ENCODE measurements at regions not wholly inside any gene's neighbourhood (a gene's known extent, or its start where the extent isn't known, plus 50 kb on each side); places are given as distances from the start of the nearest gene placed in this dataset.
A peak's percentile ranks its signal among the peaks of the same experiment; 100 is the strongest.
"Not testable (repeated sequence)": the region's sequence is repeated elsewhere in the genome, so short reads cannot be mapped to it uniquely, and the experiment has no call there.

- WGBS (ENCODE audit: insufficient coverage, low coverage, missing lambda C conversion rate), result no CpG with 5 or more reads among the region's 12 CpGs
- H3K79me2 ChIP-seq (ENCODE audit: control insufficient read depth, insufficient read depth, low read length); H3K27me3 ChIP-seq (ENCODE audit: control insufficient read depth in 2 of 2, insufficient read depth in 2 of 2, low read length in 2 of 2); BruUV-seq (replicated peaks); H3K36me3 ChIP-seq (ENCODE audit: control insufficient read depth, insufficient read depth, low read length); H3K9me1 ChIP-seq (ENCODE audit: control insufficient read depth, insufficient read depth, low read length); FAIRE-seq; H3K9me3 ChIP-seq (replicated peaks; ENCODE audit: control insufficient read depth, insufficient read depth, low read depth, low read length); H2AFZ ChIP-seq (ENCODE audit: low read depth, low read length); DNase-seq (ENCODE audit: extremely low read depth in 1 of 4, low spot score in 3 of 4); ATAC-seq; CTCF ChIA-PET (ENCODE audit: low intra/inter-chr PET ratio); H3K4me1 ChIP-seq (replicated peaks in 1 of 2; ENCODE audit: control insufficient read depth in 2 of 2, insufficient read depth in 2 of 2, low read length in 2 of 2); in situ Hi-C loops (cut with MboI); H3K4me3 ChIP-seq; H4K20me1 ChIP-seq (replicated peaks; ENCODE audit: control insufficient read depth, insufficient read depth, low read length); H3K9ac ChIP-seq (ENCODE audit: insufficient read depth in 1 of 2, low read depth in 2 of 2, low read length in 2 of 2); H3K4me2 ChIP-seq (ENCODE audit: insufficient read depth, low read length); H3K27ac ChIP-seq (ENCODE audit: extremely low read depth, low read depth, low read length); POLR2A ChIA-PET; intact Hi-C loops (cut with micrococcal nuclease): not testable (repeated sequence)
Observed at GRCh38 chr11:3301060-3301459, 68.8 kb upstream of the MRGPRE start.

GRCh38 chr11:3300579-3300978 is 68.4 kb upstream of the MRGPRE start:
- peak; percentile 58; the same call in 2 of the 3 replicates for ATAC-seq
- H3K36me3 ChIP-seq (ENCODE audit: control insufficient read depth, insufficient read depth, low read length), result not testable (repeated sequence)

More at GRCh38 chr11:3300579-3300978, 68.4 kb upstream of the MRGPRE start:
- FAIRE-seq, result peak; percentile 85
- H3K4me3 ChIP-seq; H3K9me1 ChIP-seq (ENCODE audit: control insufficient read depth, insufficient read depth, low read length); H3K9me3 ChIP-seq (replicated peaks; ENCODE audit: control insufficient read depth, insufficient read depth, low read depth, low read length); in situ Hi-C loops (cut with MboI); H3K27me3 ChIP-seq (ENCODE audit: control insufficient read depth in 2 of 2, insufficient read depth in 2 of 2, low read length in 2 of 2); CTCF ChIA-PET (ENCODE audit: low intra/inter-chr PET ratio); H2AFZ ChIP-seq (ENCODE audit: low read depth, low read length); H3K9ac ChIP-seq (ENCODE audit: insufficient read depth in 1 of 2, low read depth in 2 of 2, low read length in 2 of 2); BruUV-seq (replicated peaks); POLR2A ChIA-PET; H3K27ac ChIP-seq (ENCODE audit: extremely low read depth, low read depth, low read length); H3K4me2 ChIP-seq (ENCODE audit: insufficient read depth, low read length); H3K4me1 ChIP-seq (replicated peaks in 1 of 2; ENCODE audit: control insufficient read depth in 2 of 2, insufficient read depth in 2 of 2, low read length in 2 of 2); H3K79me2 ChIP-seq (ENCODE audit: control insufficient read depth, insufficient read depth, low read length); intact Hi-C loops (cut with micrococcal nuclease); DNase-seq (ENCODE audit: extremely low read depth in 1 of 4, low spot score in 3 of 4); H4K20me1 ChIP-seq (replicated peaks; ENCODE audit: control insufficient read depth, insufficient read depth, low read length): not testable (repeated sequence)
- no CpG with 5 or more reads among the region's 14 CpGs for WGBS (ENCODE audit: insufficient coverage, low coverage, missing lambda C conversion rate)
